ACHN (cell line): ENCODE measurements at regions not wholly inside any gene's neighbourhood (a gene's known extent, or its start where the extent isn't known, plus 50 kb on each side); places are given as distances from the start of the nearest gene placed in this dataset.

Experiments used
- DNase-seq: peaks from one replicate; pipeline ENCODE4 v3.0.0-alpha.2; 2015
- in situ Hi-C: cut with HindIII; loops from 2 replicates; pipeline ENCODE4 v1.10.0; 2017; ENCODE audit warnings: low sequenced_read_pairs, low pct_ligation_motif_present, low pct_unique_long_range_greater_than_20kb

GRCh38 chr5:27403243-27403882, 365.0 kb upstream of the CDH9 start:
- DNase-seq = peak; percentile 57
- in situ Hi-C loops = no loop called here

GRCh38 chr5:27402828-27403227, 364.4 kb upstream of the CDH9 start:
- in situ Hi-C loops = no loop called here

GRCh38 chr5:27396998-27397397, 358.6 kb upstream of the CDH9 start:
- DNase-seq = no peak
- in situ Hi-C loops = no loop called here

More at GRCh38 chr5:27402828-27403227, 364.4 kb upstream of the CDH9 start:
- no peak for DNase-seq

GRCh38 chr5:27392716-27393115, 354.3 kb upstream of the CDH9 start:
- DNase-seq = no peak
- in situ Hi-C loops = no loop called here

GRCh38 chr5:27389696-27390095, 351.3 kb upstream of the CDH9 start:
- no peak for DNase-seq
- in situ Hi-C loops = no loop called here

GRCh38 chr5:27388755-27389154, 350.4 kb upstream of the CDH9 start:
- in situ Hi-C loops = no loop called here
- peak; percentile 50 for DNase-seq

- in situ Hi-C loops = no loop called here
- DNase-seq = no peak
These were observed 349.2 kb upstream of the CDH9 start for GRCh38 chr5:27387535-27388073.

GRCh38 chr5:27381686-27382085, 343.3 kb upstream of the CDH9 start:
- DNase-seq = no peak
- in situ Hi-C loops = no loop called here

- in situ Hi-C loops = no loop called here
- no peak for DNase-seq
These were observed 339.2 kb upstream of the CDH9 start for GRCh38 chr5:27377626-27378025.

GRCh38 chr5:27353970-27354369, 315.6 kb upstream of the CDH9 start:
- in situ Hi-C loops = no loop called here

GRCh38 chr5:27353540-27353939, 315.2 kb upstream of the CDH9 start:
- DNase-seq = no peak
- in situ Hi-C loops = no loop called here

More at GRCh38 chr5:27353970-27354369, 315.6 kb upstream of the CDH9 start:
- DNase-seq = no peak

- in situ Hi-C loops = no loop called here
- DNase-seq = no peak
These were observed 303.0 kb upstream of the CDH9 start for GRCh38 chr5:27341342-27341741.

- in situ Hi-C loops = no loop called here
- DNase-seq = no peak
These were observed 298.4 kb upstream of the CDH9 start for GRCh38 chr5:27336817-27337216.

- in situ Hi-C loops = no loop called here
- no peak for DNase-seq
These were observed 290.1 kb upstream of the CDH9 start for GRCh38 chr5:27328480-27328879.

- in situ Hi-C loops = no loop called here
- no peak for DNase-seq
These were observed 287.1 kb upstream of the CDH9 start for GRCh38 chr5:27325513-27325912.

- no peak for DNase-seq
- in situ Hi-C loops = no loop called here
These were observed 280.3 kb upstream of the CDH9 start for GRCh38 chr5:27318701-27319100.

GRCh38 chr5:27316271-27316650, 277.9 kb upstream of the CDH9 start:
- DNase-seq = peak; percentile 9
- in situ Hi-C loops = no loop called here

- in situ Hi-C loops = no loop called here
- no peak for DNase-seq
These were observed 277.2 kb upstream of the CDH9 start for GRCh38 chr5:27315363-27316270.

- no peak for DNase-seq
- in situ Hi-C loops = no loop called here
These were observed 275.2 kb upstream of the CDH9 start for GRCh38 chr5:27313549-27313948.
